ENCODE measurements at regions not wholly inside any gene's neighbourhood (a gene's known extent, or its start where the extent isn't known, plus 50 kb on each side); places are given as distances from the start of the nearest gene placed in this dataset.

GRCh38 chr1:5564578-5565257, 427.5 kb downstream of the NPHP4 start:
- no peak for DNase-seq (ENCODE audit: low read depth in 6 of 9, low spot score in 9 of 9)
- Histone ChIP-seq H3K4me1 (ENCODE audit: control insufficient read depth in 2 of 2, insufficient read depth in 2 of 2, low read length in 2 of 2) (no peaks in the 10 kb centered on the region), H3K36me3 (ENCODE audit: control insufficient read depth in 2 of 2, insufficient read depth in 2 of 2, low read length in 1 of 2) (no peaks in the 10 kb centered on the region), H3K27ac (ENCODE audit: low read depth in 1 of 2, low read length in 1 of 2) (no peak overlapping the region), H3K4me3 (ENCODE audit: low read length in 2 of 2) (no peak overlapping the region), H3K9me3 (ENCODE audit: control insufficient read depth in 2 of 2, insufficient read depth in 1 of 2, low read length in 1 of 2) (no peaks in the 10 kb centered on the region), H3K27me3 (ENCODE audit: control insufficient read depth in 2 of 2, insufficient read depth in 1 of 2, low read length in 1 of 2) (no peaks in the 10 kb centered on the region)
- 94% methylated on average over 10 of the region's 10 CpGs for WGBS

- no peaks in the 10 kb centered on the region for H3K9me3 ChIP-seq (ENCODE audit: control insufficient read depth in 2 of 2, insufficient read depth in 1 of 2, low read length in 1 of 2)
- no peak for DNase-seq (ENCODE audit: low read depth in 6 of 9, low spot score in 9 of 9)
- WGBS: 90% methylated on average over 14 of the region's 14 CpGs
- no peaks in the 10 kb centered on the region for H3K36me3 ChIP-seq (ENCODE audit: control insufficient read depth in 2 of 2, insufficient read depth in 2 of 2, low read length in 1 of 2)
- H3K4me1 ChIP-seq (ENCODE audit: control insufficient read depth in 2 of 2, insufficient read depth in 2 of 2, low read length in 2 of 2): no peaks in the 10 kb centered on the region
- H3K27ac ChIP-seq (ENCODE audit: low read depth in 1 of 2, low read length in 1 of 2): no peak overlapping the region
- no peak overlapping the region for H3K4me3 ChIP-seq (ENCODE audit: low read length in 2 of 2)
- no peaks in the 10 kb centered on the region for H3K27me3 ChIP-seq (ENCODE audit: control insufficient read depth in 2 of 2, insufficient read depth in 1 of 2, low read length in 1 of 2)
Measured at GRCh38 chr1:5563861-5564577, 428.2 kb downstream of the NPHP4 start.

- DNase-seq (ENCODE audit: low read depth in 6 of 9, low spot score in 9 of 9): no peak
- Histone ChIP-seq H3K36me3 (ENCODE audit: control insufficient read depth in 2 of 2, insufficient read depth in 2 of 2, low read length in 1 of 2) (no peaks in the 10 kb centered on the region), H3K4me1 (ENCODE audit: control insufficient read depth in 2 of 2, insufficient read depth in 2 of 2, low read length in 2 of 2) (no peaks in the 10 kb centered on the region), H3K4me3 (ENCODE audit: low read length in 2 of 2) (no peak overlapping the region), H3K9me3 (ENCODE audit: control insufficient read depth in 2 of 2, insufficient read depth in 1 of 2, low read length in 1 of 2) (no peaks in the 10 kb centered on the region), H3K27me3 (ENCODE audit: control insufficient read depth in 2 of 2, insufficient read depth in 1 of 2, low read length in 1 of 2) (no peaks in the 10 kb centered on the region), H3K27ac (ENCODE audit: low read depth in 1 of 2, low read length in 1 of 2) (no peak overlapping the region)
- 67% methylated on average over 4 of the region's 4 CpGs for WGBS
Measured at GRCh38 chr1:5562769-5563168, 429.5 kb downstream of the NPHP4 start.

GRCh38 chr1:5562331-5562730, 429.9 kb downstream of the NPHP4 start:
- no peaks in the 10 kb centered on the region for H3K36me3 ChIP-seq (ENCODE audit: control insufficient read depth in 2 of 2, insufficient read depth in 2 of 2, low read length in 1 of 2)
- 84% methylated on average over 3 of the region's 3 CpGs for WGBS

GRCh38 chr1:5559078-5559477, 433.1 kb downstream of the NPHP4 start:
- 51% methylated on average over 2 of the region's 2 CpGs for WGBS
- no peak for DNase-seq (ENCODE audit: low read depth in 6 of 9, low spot score in 9 of 9)
- Histone ChIP-seq H3K27ac (ENCODE audit: low read depth in 1 of 2, low read length in 1 of 2) (no peak overlapping the region), H3K36me3 (ENCODE audit: control insufficient read depth in 2 of 2, insufficient read depth in 2 of 2, low read length in 1 of 2) (no peaks in the 10 kb centered on the region), H3K9me3 (ENCODE audit: control insufficient read depth in 2 of 2, insufficient read depth in 1 of 2, low read length in 1 of 2) (no peaks in the 10 kb centered on the region), H3K4me1 (ENCODE audit: control insufficient read depth in 2 of 2, insufficient read depth in 2 of 2, low read length in 2 of 2) (no peaks in the 10 kb centered on the region), H3K4me3 (ENCODE audit: low read length in 2 of 2) (no peak overlapping the region), H3K27me3 (ENCODE audit: control insufficient read depth in 2 of 2, insufficient read depth in 1 of 2, low read length in 1 of 2) (no peaks in the 10 kb centered on the region)

More at GRCh38 chr1:5562331-5562730, 429.9 kb downstream of the NPHP4 start:
- Histone ChIP-seq H3K4me1 (ENCODE audit: control insufficient read depth in 2 of 2, insufficient read depth in 2 of 2, low read length in 2 of 2) (no peaks in the 10 kb centered on the region), H3K27ac (ENCODE audit: low read depth in 1 of 2, low read length in 1 of 2) (no peak overlapping the region), H3K4me3 (ENCODE audit: low read length in 2 of 2) (no peak overlapping the region), H3K27me3 (ENCODE audit: control insufficient read depth in 2 of 2, insufficient read depth in 1 of 2, low read length in 1 of 2) (no peaks in the 10 kb centered on the region), H3K9me3 (ENCODE audit: control insufficient read depth in 2 of 2, insufficient read depth in 1 of 2, low read length in 1 of 2) (no peaks in the 10 kb centered on the region)
- no peak for DNase-seq (ENCODE audit: low read depth in 6 of 9, low spot score in 9 of 9)

GRCh38 chr1:5555853-5556252, 436.4 kb downstream of the NPHP4 start:
- H3K36me3 ChIP-seq (ENCODE audit: control insufficient read depth in 2 of 2, insufficient read depth in 2 of 2, low read length in 1 of 2): no peaks in the 10 kb centered on the region
- H3K27me3 ChIP-seq (ENCODE audit: control insufficient read depth in 2 of 2, insufficient read depth in 1 of 2, low read length in 1 of 2): no peaks in the 10 kb centered on the region
- WGBS: 95% methylated on average over 9 of the region's 9 CpGs
- H3K9me3 ChIP-seq (ENCODE audit: control insufficient read depth in 2 of 2, insufficient read depth in 1 of 2, low read length in 1 of 2): no peaks in the 10 kb centered on the region
- DNase-seq (ENCODE audit: low read depth in 6 of 9, low spot score in 9 of 9): no peak
- H3K27ac ChIP-seq (ENCODE audit: low read depth in 1 of 2, low read length in 1 of 2): no peak overlapping the region
- no peak overlapping the region for H3K4me3 ChIP-seq (ENCODE audit: low read length in 2 of 2)
- no peaks in the 10 kb centered on the region for H3K4me1 ChIP-seq (ENCODE audit: control insufficient read depth in 2 of 2, insufficient read depth in 2 of 2, low read length in 2 of 2)

- no peaks in the 10 kb centered on the region for H3K27me3 ChIP-seq (ENCODE audit: control insufficient read depth in 2 of 2, insufficient read depth in 1 of 2, low read length in 1 of 2)
- no peaks in the 10 kb centered on the region for H3K9me3 ChIP-seq (ENCODE audit: control insufficient read depth in 2 of 2, insufficient read depth in 1 of 2, low read length in 1 of 2)
- no peak overlapping the region for H3K27ac ChIP-seq (ENCODE audit: low read depth in 1 of 2, low read length in 1 of 2)
- no peaks in the 10 kb centered on the region for H3K4me1 ChIP-seq (ENCODE audit: control insufficient read depth in 2 of 2, insufficient read depth in 2 of 2, low read length in 2 of 2)
- no peak overlapping the region for H3K4me3 ChIP-seq (ENCODE audit: low read length in 2 of 2)
- no peak for DNase-seq (ENCODE audit: low read depth in 6 of 9, low spot score in 9 of 9)
- 91% methylated on average over 5 of the region's 5 CpGs for WGBS
- no peaks in the 10 kb centered on the region for H3K36me3 ChIP-seq (ENCODE audit: control insufficient read depth in 2 of 2, insufficient read depth in 2 of 2, low read length in 1 of 2)
Measured at GRCh38 chr1:5554784-5555183, 437.4 kb downstream of the NPHP4 start.

- Histone ChIP-seq H3K36me3 (ENCODE audit: control insufficient read depth in 2 of 2, insufficient read depth in 2 of 2, low read length in 1 of 2) (no peaks in the 10 kb centered on the region), H3K9me3 (ENCODE audit: control insufficient read depth in 2 of 2, insufficient read depth in 1 of 2, low read length in 1 of 2) (no peaks in the 10 kb centered on the region), H3K4me3 (ENCODE audit: low read length in 2 of 2) (no peak overlapping the region), H3K27me3 (ENCODE audit: control insufficient read depth in 2 of 2, insufficient read depth in 1 of 2, low read length in 1 of 2) (no peaks in the 10 kb centered on the region), H3K27ac (ENCODE audit: low read depth in 1 of 2, low read length in 1 of 2) (no peak overlapping the region), H3K4me1 (ENCODE audit: control insufficient read depth in 2 of 2, insufficient read depth in 2 of 2, low read length in 2 of 2) (no peaks in the 10 kb centered on the region)
- no peak for DNase-seq (ENCODE audit: low read depth in 6 of 9, low spot score in 9 of 9)
- 87% methylated on average over 6 of the region's 6 CpGs for WGBS
Measured at GRCh38 chr1:5554111-5554510, 438.1 kb downstream of the NPHP4 start.

GRCh38 chr1:5552787-5553484, 439.3 kb downstream of the NPHP4 start:
- H3K4me1 ChIP-seq (ENCODE audit: control insufficient read depth in 2 of 2, insufficient read depth in 2 of 2, low read length in 2 of 2): no peaks in the 10 kb centered on the region
- no peaks in the 10 kb centered on the region for H3K27me3 ChIP-seq (ENCODE audit: control insufficient read depth in 2 of 2, insufficient read depth in 1 of 2, low read length in 1 of 2)
- H3K9me3 ChIP-seq (ENCODE audit: control insufficient read depth in 2 of 2, insufficient read depth in 1 of 2, low read length in 1 of 2): no peaks in the 10 kb centered on the region
- WGBS: 71% methylated on average over 3 of the region's 3 CpGs
- H3K27ac ChIP-seq (ENCODE audit: low read depth in 1 of 2, low read length in 1 of 2): no peak overlapping the region
- H3K36me3 ChIP-seq (ENCODE audit: control insufficient read depth in 2 of 2, insufficient read depth in 2 of 2, low read length in 1 of 2): no peaks in the 10 kb centered on the region
- H3K4me3 ChIP-seq (ENCODE audit: low read length in 2 of 2): no peak overlapping the region
- no peak for DNase-seq (ENCODE audit: low read depth in 6 of 9, low spot score in 9 of 9)

All from thymus (tissue), 11 donors.